HG03108 (cell line): ENCODE measurements at regions not wholly inside any gene's neighbourhood (a gene's known extent, or its start where the extent isn't known, plus 50 kb on each side); places are given as distances from the start of the nearest gene placed in this dataset.
"Not testable (repeated sequence)": the region's sequence is repeated elsewhere in the genome, so short reads cannot be mapped to it uniquely, and the experiment has no call there.

ENCODE experiments used
- ATAC-seq: cut with Tn5 transposase; IDR thresholded peaks from one replicate; pipeline ENCODE4 v1.9.1; 2021; ENCODE audit warnings: moderate library complexity; ENCODE audit not compliant: unreplicated experiment

GRCh38 chr4:100042235-100042634 is 92.2 kb upstream of the H2AZ1 start:
- ATAC-seq = no peak

- no peak for ATAC-seq
Observed at GRCh38 chr4:100041646-100042045, 91.6 kb upstream of the H2AZ1 start.

GRCh38 chr4:100034023-100034664 is 84.1 kb upstream of the H2AZ1 start:
- no peak for ATAC-seq

GRCh38 chr4:100026066-100026465 is 76.0 kb upstream of the H2AZ1 start:
- no peak for ATAC-seq

GRCh38 chr4:100023800-100024199 is 73.7 kb upstream of the H2AZ1 start:
- ATAC-seq = no peak

GRCh38 chr4:100022792-100023222 is 72.7 kb upstream of the H2AZ1 start:
- no peak for ATAC-seq

- no peak for ATAC-seq
Observed at GRCh38 chr4:100019821-100020220, 69.7 kb upstream of the H2AZ1 start.

- no peak for ATAC-seq
Observed at GRCh38 chr4:100017637-100018310, 67.7 kb upstream of the H2AZ1 start.

GRCh38 chr4:100016191-100016590 is 66.1 kb upstream of the H2AZ1 start:
- ATAC-seq = no peak

GRCh38 chr4:100014616-100015015 is 64.5 kb upstream of the H2AZ1 start:
- no peak for ATAC-seq

- no peak for ATAC-seq
Observed at GRCh38 chr4:100009490-100009889, 59.4 kb upstream of the H2AZ1 start.

- ATAC-seq = no peak
Observed at GRCh38 chr4:100008048-100008447, 58.0 kb upstream of the H2AZ1 start.

GRCh38 chr4:100006161-100006560 is 56.1 kb upstream of the H2AZ1 start:
- not testable (repeated sequence) for ATAC-seq
